ENCODE measurements at regions not wholly inside any gene's neighbourhood (a gene's known extent, or its start where the extent isn't known, plus 50 kb on each side); places are given as distances from the start of the nearest gene placed in this dataset.

DNA sequence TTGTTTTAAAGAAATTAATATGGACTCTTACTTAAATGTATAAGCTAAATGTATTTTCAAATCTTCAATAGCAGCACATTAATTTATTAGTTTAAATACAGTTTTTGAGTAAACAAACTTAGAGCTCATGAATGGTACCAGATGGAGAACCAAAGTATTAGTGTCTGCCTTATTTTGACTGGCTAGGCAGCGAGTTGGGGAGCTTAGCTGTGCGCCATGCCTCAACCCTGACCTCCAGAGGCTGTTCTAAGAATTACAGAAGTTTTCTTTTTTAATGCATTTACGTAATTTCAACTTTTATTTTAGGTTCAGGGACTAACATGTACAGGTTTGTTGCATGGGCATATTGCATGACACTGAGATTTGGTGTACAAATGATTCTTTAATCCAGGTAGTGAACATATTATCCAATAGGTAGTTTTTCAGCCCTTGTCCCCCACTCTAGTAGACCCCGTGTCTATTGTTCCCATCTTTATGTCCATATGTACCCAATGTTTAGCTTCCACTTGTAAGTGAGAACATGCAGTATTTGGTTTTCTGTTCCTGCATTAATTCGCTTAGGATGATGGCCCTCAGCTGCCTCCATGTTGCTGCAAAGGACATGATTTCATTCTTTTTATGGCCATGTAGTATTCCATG lies 166.8 kb downstream of the IQUB start:
- TF ChIP-seq, protein P1, sequence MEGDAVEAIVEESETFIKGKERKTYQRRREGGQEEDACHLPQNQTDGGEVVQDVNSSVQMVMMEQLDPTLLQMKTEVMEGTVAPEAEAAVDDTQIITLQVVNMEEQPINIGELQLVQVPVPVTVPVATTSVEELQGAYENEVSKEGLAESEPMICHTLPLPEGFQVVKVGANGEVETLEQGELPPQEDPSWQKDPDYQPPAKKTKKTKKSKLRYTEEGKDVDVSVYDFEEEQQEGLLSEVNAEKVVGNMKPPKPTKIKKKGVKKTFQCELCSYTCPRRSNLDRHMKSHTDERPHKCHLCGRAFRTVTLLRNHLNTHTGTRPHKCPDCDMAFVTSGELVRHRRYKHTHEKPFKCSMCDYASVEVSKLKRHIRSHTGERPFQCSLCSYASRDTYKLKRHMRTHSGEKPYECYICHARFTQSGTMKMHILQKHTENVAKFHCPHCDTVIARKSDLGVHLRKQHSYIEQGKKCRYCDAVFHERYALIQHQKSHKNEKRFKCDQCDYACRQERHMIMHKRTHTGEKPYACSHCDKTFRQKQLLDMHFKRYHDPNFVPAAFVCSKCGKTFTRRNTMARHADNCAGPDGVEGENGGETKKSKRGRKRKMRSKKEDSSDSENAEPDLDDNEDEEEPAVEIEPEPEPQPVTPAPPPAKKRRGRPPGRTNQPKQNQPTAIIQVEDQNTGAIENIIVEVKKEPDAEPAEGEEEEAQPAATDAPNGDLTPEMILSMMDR (IDR thresholded peaks at IDR 0.05; ENCODE audit: poor library complexity), result peak; percentile 78
- no peak for TF ChIP-seq EZH2 (IDR thresholded peaks at IDR 0.05; ENCODE audit: borderline replicate concordance)
